Duodenal mucosa (tissue), 2 donors: ENCODE measurements at regions not wholly inside any gene's neighbourhood (a gene's known extent, or its start where the extent isn't known, plus 50 kb on each side); places are given as distances from the start of the nearest gene placed in this dataset.

ENCODE experiments used
- H3K27ac ChIP-seq: one replicate; pipeline ENCODE4 v1.7.0; 2013; ENCODE audit warnings: low read depth, low read length
- H3K27me3 ChIP-seq, 2 donors: one replicate each; pipeline ENCODE4 v1.7.0; 2013; ENCODE audit warnings: low read length in 2 of 2, control low read depth in 1 of 2; ENCODE audit not compliant: insufficient read depth in 2 of 2, control insufficient read depth in 1 of 2
- H3K36me3 ChIP-seq, 2 donors: one replicate each; pipeline ENCODE4 v1.7.0; 2013; ENCODE audit warnings: low read length in 2 of 2, control low read depth in 1 of 2; ENCODE audit not compliant: insufficient read depth in 2 of 2, control insufficient read depth in 1 of 2
- H3K4me1 ChIP-seq, 2 donors: one replicate each; pipeline ENCODE4 v1.7.0; 2013; ENCODE audit warnings: low read length in 2 of 2, control low read depth in 1 of 2; ENCODE audit not compliant: insufficient read depth in 2 of 2, control insufficient read depth in 1 of 2
- H3K4me3 ChIP-seq, 2 donors: one replicate each; pipeline ENCODE4 v1.7.0; 2013; ENCODE audit warnings: low read length in 2 of 2, low read depth in 1 of 2
- H3K9ac ChIP-seq, 2 donors: one replicate each; pipeline ENCODE4 v1.7.0; 2013; ENCODE audit warnings: low read length in 2 of 2, low read depth in 1 of 2
- H3K9me3 ChIP-seq, 2 donors: one replicate each; pipeline ENCODE4 v1.7.0; 2013; ENCODE audit warnings: low read length in 2 of 2, control low read depth in 1 of 2; ENCODE audit not compliant: control insufficient read depth in 1 of 2

- H3K27me3 ChIP-seq, result no peaks in the 10 kb centered on the region
- H3K4me1 ChIP-seq, result peaks cover 13 to 14% of the 10 kb centered on the region in 2 donors
- no peak overlapping the region for H3K4me3 ChIP-seq
- no peak overlapping the region for H3K9ac ChIP-seq
- no peaks in the 10 kb centered on the region for H3K36me3 ChIP-seq
- no peaks in the 10 kb centered on the region for H3K9me3 ChIP-seq
- H3K27ac ChIP-seq, result no peak overlapping the region
Observed at GRCh38 chr9:89780959-89781358, 176.1 kb downstream of the GADD45G start.

GRCh38 chr9:89781838-89782540, 177.2 kb downstream of the GADD45G start:
- Histone ChIP-seq H3K4me3 (no peak overlapping the region), H3K4me1 (peaks cover 13 to 23% of the 10 kb centered on the region in 2 donors), H3K27me3 (no peaks in the 10 kb centered on the region), H3K9me3 (no peaks in the 10 kb centered on the region), H3K9ac (no peak overlapping the region), H3K36me3 (no peaks in the 10 kb centered on the region), H3K27ac (no peak overlapping the region)

- Histone ChIP-seq H3K9me3 (no peaks in the 10 kb centered on the region), H3K4me1 (peaks cover 5 to 16% of the 10 kb centered on the region in 2 donors), H3K27ac (no peak overlapping the region), H3K9ac (no peak overlapping the region), H3K27me3 (no peaks in the 10 kb centered on the region), H3K36me3 (no peaks in the 10 kb centered on the region), H3K4me3 (no peak overlapping the region)
Observed at GRCh38 chr9:89786655-89787054, 181.8 kb downstream of the GADD45G start.

- Histone ChIP-seq H3K27me3 (no peaks in the 10 kb centered on the region), H3K36me3 (no peaks in the 10 kb centered on the region)
Observed at GRCh38 chr9:89787595-89787994, 182.8 kb downstream of the GADD45G start.

GRCh38 chr9:89788434-89788833, 183.6 kb downstream of the GADD45G start:
- H3K4me3 ChIP-seq, result no peak overlapping the region
- H3K36me3 ChIP-seq, result no peaks in the 10 kb centered on the region
- no peaks in the 10 kb centered on the region for H3K9me3 ChIP-seq
- H3K9ac ChIP-seq, result no peak overlapping the region
- no peaks in the 10 kb centered on the region for H3K27me3 ChIP-seq
- no peak overlapping the region for H3K27ac ChIP-seq
- peaks cover 5 to 16% of the 10 kb centered on the region in 2 donors for H3K4me1 ChIP-seq

More at GRCh38 chr9:89787595-89787994, 182.8 kb downstream of the GADD45G start:
- Histone ChIP-seq H3K9me3 (no peaks in the 10 kb centered on the region), H3K4me1 (peaks cover 5 to 16% of the 10 kb centered on the region in 2 donors), H3K27ac (no peak overlapping the region), H3K9ac (no peak overlapping the region), H3K4me3 (no peak overlapping the region)

- Histone ChIP-seq H3K36me3 (no peaks in the 10 kb centered on the region), H3K4me1 (peaks cover 5 to 19% of the 10 kb centered on the region in 2 donors), H3K27ac (no peak overlapping the region), H3K9ac (no peak overlapping the region), H3K27me3 (no peaks in the 10 kb centered on the region), H3K4me3 (no peak overlapping the region), H3K9me3 (no peaks in the 10 kb centered on the region)
Observed at GRCh38 chr9:89789922-89790510, 185.2 kb downstream of the GADD45G start.

GRCh38 chr9:89790542-89791109, 185.8 kb downstream of the GADD45G start:
- Histone ChIP-seq H3K36me3 (no peaks in the 10 kb centered on the region), H3K9ac (peak overlapping the region in 1 of 2 donors; percentile 15), H3K27ac (no peak overlapping the region), H3K4me3 (no peak overlapping the region), H3K9me3 (no peaks in the 10 kb centered on the region), H3K27me3 (no peaks in the 10 kb centered on the region), H3K4me1 (peaks cover 5 to 22% of the 10 kb centered on the region in 2 donors)

- Histone ChIP-seq H3K9me3 (no peaks in the 10 kb centered on the region), H3K4me3 (no peak overlapping the region), H3K27me3 (no peaks in the 10 kb centered on the region), H3K9ac (no peak overlapping the region), H3K4me1 (peaks cover 5 to 15% of the 10 kb centered on the region in 2 donors), H3K36me3 (no peaks in the 10 kb centered on the region), H3K27ac (no peak overlapping the region)
Observed at GRCh38 chr9:89791754-89792153, 186.9 kb downstream of the GADD45G start.

GRCh38 chr9:89792189-89793123, 187.6 kb downstream of the GADD45G start:
- Histone ChIP-seq H3K4me3 (no peak overlapping the region), H3K9me3 (no peaks in the 10 kb centered on the region), H3K9ac (no peak overlapping the region), H3K27me3 (no peaks in the 10 kb centered on the region), H3K4me1 (peaks cover 5 to 11% of the 10 kb centered on the region in 2 donors), H3K36me3 (no peaks in the 10 kb centered on the region), H3K27ac (no peak overlapping the region)
